ENCODE measurements at regions not wholly inside any gene's neighbourhood (a gene's known extent, or its start where the extent isn't known, plus 50 kb on each side); places are given as distances from the start of the nearest gene placed in this dataset.
A peak's percentile ranks its signal among the peaks of the same experiment; 100 is the strongest.

- TF ChIP-seq ZNF436 (CRISPR knock-in tag; IDR thresholded peaks at IDR 0.05): no peak
- TF ChIP-seq RBM39 (optimal IDR thresholded peaks at IDR 0.05; ENCODE audit: low read depth, low read length): no peak
- TF ChIP-seq ZNF212 (CRISPR knock-in tag; IDR thresholded peaks at IDR 0.05): no peak
- TF ChIP-seq HDAC8 (tag; IDR thresholded peaks at IDR 0.05): no peak
- TF ChIP-seq MTA3 (IDR thresholded peaks at IDR 0.05; ENCODE audit: borderline replicate concordance): no peak
- TF ChIP-seq ZC3H4 (CRISPR knock-in tag; IDR thresholded peaks at IDR 0.05; ENCODE audit: borderline replicate concordance): no peak
- TF ChIP-seq, protein P1, sequence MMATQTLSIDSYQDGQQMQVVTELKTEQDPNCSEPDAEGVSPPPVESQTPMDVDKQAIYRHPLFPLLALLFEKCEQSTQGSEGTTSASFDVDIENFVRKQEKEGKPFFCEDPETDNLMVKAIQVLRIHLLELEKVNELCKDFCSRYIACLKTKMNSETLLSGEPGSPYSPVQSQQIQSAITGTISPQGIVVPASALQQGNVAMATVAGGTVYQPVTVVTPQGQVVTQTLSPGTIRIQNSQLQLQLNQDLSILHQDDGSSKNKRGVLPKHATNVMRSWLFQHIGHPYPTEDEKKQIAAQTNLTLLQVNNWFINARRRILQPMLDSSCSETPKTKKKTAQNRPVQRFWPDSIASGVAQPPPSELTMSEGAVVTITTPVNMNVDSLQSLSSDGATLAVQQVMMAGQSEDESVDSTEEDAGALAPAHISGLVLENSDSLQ (IDR thresholded peaks at IDR 0.05): no peak
- TF ChIP-seq ZNF639 (CRISPR knock-in tag; conservative IDR thresholded peaks at IDR 0.05 in 1 of 2, IDR thresholded peaks at IDR 0.05 in 1 of 2): no peak
- TF ChIP-seq TCF3 (CRISPR knock-in tag; IDR thresholded peaks at IDR 0.05): peak; percentile 89
- TF ChIP-seq TRIM25 (IDR thresholded peaks at IDR 0.05; ENCODE audit: borderline replicate concordance): no peak
- TF ChIP-seq, protein P2, sequence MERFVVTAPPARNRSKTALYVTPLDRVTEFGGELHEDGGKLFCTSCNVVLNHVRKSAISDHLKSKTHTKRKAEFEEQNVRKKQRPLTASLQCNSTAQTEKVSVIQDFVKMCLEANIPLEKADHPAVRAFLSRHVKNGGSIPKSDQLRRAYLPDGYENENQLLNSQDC (CRISPR knock-in tag; IDR thresholded peaks at IDR 0.05): no peak
- TF ChIP-seq ZNF75A (CRISPR knock-in tag; IDR thresholded peaks at IDR 0.05): no peak
- no peak for TF ChIP-seq DACH1 (IDR thresholded peaks at IDR 0.05; ENCODE audit: partially characterized antibody)
- no peak for TF ChIP-seq PHB (CRISPR knock-in tag; IDR thresholded peaks at IDR 0.05)
- no peak for TF ChIP-seq RUNX1 (IDR thresholded peaks at IDR 0.05; ENCODE audit: low read depth)
- TF ChIP-seq MEF2A (IDR thresholded peaks at IDR 0.05; ENCODE audit: control insufficient read depth, low read depth, low read length): peak; percentile 78; the same call in 1 of the 2 replicates
- TF ChIP-seq SAP30 (IDR thresholded peaks at IDR 0.05; ENCODE audit: borderline replicate concordance, insufficient read depth, low read depth, low read length, poor library complexity, severe bottlenecking): no peak
- peak; percentile 57; the same call in 1 of the 2 replicates for TF ChIP-seq ESRRA (IDR thresholded peaks at IDR 0.05; ENCODE audit: borderline replicate concordance, low read depth)
- no peak for TF ChIP-seq ZFP30 (CRISPR knock-in tag; IDR thresholded peaks at IDR 0.05; ENCODE audit: borderline replicate concordance)
- TF ChIP-seq ZNF780A (CRISPR knock-in tag; IDR thresholded peaks at IDR 0.05): no peak
- no peak for TF ChIP-seq ZNF280A (IDR thresholded peaks at IDR 0.05; ENCODE audit: low read depth, partially characterized antibody)
- TF ChIP-seq ZKSCAN8 (CRISPR knock-in tag; IDR thresholded peaks at IDR 0.05): no peak
- no peak for TF ChIP-seq ELF4 (CRISPR knock-in tag; IDR thresholded peaks at IDR 0.05)
- TF ChIP-seq DPF2 (IDR thresholded peaks at IDR 0.05): peak; percentile 57
- TF ChIP-seq ZNF140 (CRISPR knock-in tag; IDR thresholded peaks at IDR 0.05): no peak
Measured at GRCh38 chr15:34654625-34655024, 71.2 kb upstream of the GOLGA8B start (continued).
